Endothelial cell of umbilical vein (primary cell): ENCODE measurements at regions not wholly inside any gene's neighbourhood (a gene's known extent, or its start where the extent isn't known, plus 50 kb on each side); places are given as distances from the start of the nearest gene placed in this dataset.

Experiments
- EZH2 ChIP-seq: IDR thresholded peaks from 2 replicates; pipeline ENCODE4 v1.6.1; 2012; ENCODE audit warnings: borderline replicate concordance, low read depth, mild to moderate bottlenecking, moderate library complexity, low read length, inconsistent platforms; ENCODE audit not compliant: severe bottlenecking
- GATA2 ChIP-seq: IDR thresholded peaks from 2 replicates; pipeline ENCODE4 v1.7.0; 2011; ENCODE audit warnings: low read depth, mild to moderate bottlenecking, moderate library complexity, mixed read lengths, low read length; ENCODE audit not compliant: insufficient read length, insufficient read depth
- JUN ChIP-seq: IDR thresholded peaks from 2 replicates; pipeline ENCODE4 v1.6.1; 2011; ENCODE audit warnings: borderline replicate concordance, low read depth; ENCODE audit not compliant: insufficient read length, insufficient read depth
- POLR2A ChIP-seq: IDR thresholded peaks from 2 replicates; pipeline ENCODE4 v1.6.1; 2012; ENCODE audit warnings: low read depth, mild to moderate bottlenecking, control low read depth, low read length
- POLR2AphosphoS5 ChIP-seq: IDR thresholded peaks from 2 replicates; pipeline ENCODE4 v1.6.1; 2012; ENCODE audit warnings: low read depth, mild to moderate bottlenecking, control low read depth, low read length, moderate library complexity; ENCODE audit not compliant: insufficient read depth
- TF ChIP-seq, protein P1 (sequence below), 2 donors: IDR thresholded peaks; 1 replicate in 1 of 2; 2 replicates in 1 of 2; pipeline ENCODE4 v1.5.1; 2011; ENCODE audit warnings: low read length in 2 of 2, mild to moderate bottlenecking in 2 of 2, moderate library complexity in 2 of 2, control low read depth in 1 of 2, inconsistent platforms in 1 of 2, low read depth in 1 of 2; ENCODE audit not compliant: insufficient read depth in 1 of 2; ENCODE audit errors: extremely low read depth in 1 of 2

DNA sequence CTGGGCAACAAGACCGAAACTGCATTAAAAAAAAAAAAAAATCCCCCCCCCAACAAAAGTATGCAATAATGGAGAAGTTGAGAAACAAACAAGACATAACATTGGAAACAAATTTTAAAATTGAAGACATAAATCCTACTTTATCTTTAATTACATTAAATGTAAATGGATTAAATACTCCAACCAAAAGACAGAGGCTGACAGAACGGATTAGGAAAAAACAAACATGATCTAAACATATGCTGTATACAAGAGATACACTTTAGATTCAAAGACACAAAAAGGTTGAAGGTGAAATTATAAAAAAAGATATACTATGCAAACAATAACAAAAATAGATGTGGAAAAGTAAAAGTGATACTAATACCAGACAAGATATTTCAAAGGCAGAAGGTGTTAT is 350.8 kb upstream of the RGPD4 start:
- no peak for TF ChIP-seq EZH2
- no peak for TF ChIP-seq POLR2AphosphoS5
- TF ChIP-seq, protein P1, sequence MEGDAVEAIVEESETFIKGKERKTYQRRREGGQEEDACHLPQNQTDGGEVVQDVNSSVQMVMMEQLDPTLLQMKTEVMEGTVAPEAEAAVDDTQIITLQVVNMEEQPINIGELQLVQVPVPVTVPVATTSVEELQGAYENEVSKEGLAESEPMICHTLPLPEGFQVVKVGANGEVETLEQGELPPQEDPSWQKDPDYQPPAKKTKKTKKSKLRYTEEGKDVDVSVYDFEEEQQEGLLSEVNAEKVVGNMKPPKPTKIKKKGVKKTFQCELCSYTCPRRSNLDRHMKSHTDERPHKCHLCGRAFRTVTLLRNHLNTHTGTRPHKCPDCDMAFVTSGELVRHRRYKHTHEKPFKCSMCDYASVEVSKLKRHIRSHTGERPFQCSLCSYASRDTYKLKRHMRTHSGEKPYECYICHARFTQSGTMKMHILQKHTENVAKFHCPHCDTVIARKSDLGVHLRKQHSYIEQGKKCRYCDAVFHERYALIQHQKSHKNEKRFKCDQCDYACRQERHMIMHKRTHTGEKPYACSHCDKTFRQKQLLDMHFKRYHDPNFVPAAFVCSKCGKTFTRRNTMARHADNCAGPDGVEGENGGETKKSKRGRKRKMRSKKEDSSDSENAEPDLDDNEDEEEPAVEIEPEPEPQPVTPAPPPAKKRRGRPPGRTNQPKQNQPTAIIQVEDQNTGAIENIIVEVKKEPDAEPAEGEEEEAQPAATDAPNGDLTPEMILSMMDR (IDR thresholded peaks at IDR 0.05; ENCODE audit: extremely low read depth in 1 of 2, insufficient read depth in 1 of 2, low read depth in 1 of 2, low read length in 2 of 2), result no peak
- no peak for TF ChIP-seq GATA2
- no peak for TF ChIP-seq JUN
- no peak for TF ChIP-seq POLR2A
